ENCODE measurements at regions not wholly inside any gene's neighbourhood (a gene's known extent, or its start where the extent isn't known, plus 50 kb on each side); places are given as distances from the start of the nearest gene placed in this dataset.

DNA sequence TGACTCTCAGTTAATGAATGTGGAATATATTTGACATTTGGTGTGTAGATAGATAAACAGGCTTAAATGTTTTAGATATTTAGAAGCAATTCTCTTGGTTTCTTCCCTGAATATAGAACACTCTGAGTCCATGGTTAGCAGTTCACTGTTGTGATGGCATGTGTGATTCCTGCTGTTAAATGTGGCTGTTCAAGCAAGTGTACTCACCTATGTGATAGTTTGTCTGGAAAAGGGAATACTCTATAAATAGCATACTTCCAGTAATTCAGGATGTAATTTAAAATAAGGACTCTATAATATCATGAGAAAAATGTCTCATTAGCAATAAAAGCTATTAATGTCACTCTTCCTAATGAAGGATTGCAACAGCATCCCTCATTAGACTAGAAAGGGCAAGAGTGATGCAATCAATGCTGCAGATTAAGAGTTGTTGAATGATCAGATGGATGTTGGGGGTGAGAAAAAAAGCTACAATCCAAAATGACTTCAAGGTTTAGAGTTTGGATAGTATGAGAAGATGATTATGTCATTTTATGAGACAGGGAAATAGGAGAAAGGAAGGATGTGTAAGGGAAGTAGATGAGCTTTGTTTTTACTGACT, 201.8 kb upstream of the WDFY3 start:
- no peak for TF ChIP-seq CTCF (IDR thresholded peaks at IDR 0.05)
- TF ChIP-seq POLR2A (IDR thresholded peaks at IDR 0.05), result no peak
